GM12874 (cell line): ENCODE measurements at regions not wholly inside any gene's neighbourhood (a gene's known extent, or its start where the extent isn't known, plus 50 kb on each side); places are given as distances from the start of the nearest gene placed in this dataset.

Source experiments
- CTCF ChIP-seq: IDR thresholded peaks from 2 replicates; pipeline ENCODE4 v1.5.1; 2011; ENCODE audit warnings: low read depth, mild to moderate bottlenecking, control low read depth, low read length, moderate library complexity; ENCODE audit not compliant: insufficient read depth

GRCh38 chr4:31104577-31104976 is 384.4 kb downstream of the PCDH7 start:
- TF ChIP-seq CTCF, result no peak

GRCh38 chr4:31106419-31106818 is 386.2 kb downstream of the PCDH7 start:
- no peak for TF ChIP-seq CTCF

GRCh38 chr4:31107362-31107761 is 387.2 kb downstream of the PCDH7 start:
- TF ChIP-seq CTCF, result no peak

GRCh38 chr4:31108762-31109161 is 388.6 kb downstream of the PCDH7 start:
- TF ChIP-seq CTCF, result no peak

- no peak for TF ChIP-seq CTCF
Observed at GRCh38 chr4:31111790-31112189, 391.6 kb downstream of the PCDH7 start.

- no peak for TF ChIP-seq CTCF
Observed at GRCh38 chr4:31114816-31115215, 394.6 kb downstream of the PCDH7 start.

- no peak for TF ChIP-seq CTCF
Observed at GRCh38 chr4:31124008-31124585, 403.9 kb downstream of the PCDH7 start.
